HG02852 (cell line): ENCODE measurements at regions not wholly inside any gene's neighbourhood (a gene's known extent, or its start where the extent isn't known, plus 50 kb on each side); places are given as distances from the start of the nearest gene placed in this dataset.
"Not testable (repeated sequence)": the region's sequence is repeated elsewhere in the genome, so short reads cannot be mapped to it uniquely, and the experiment has no call there.

Experiments
- ATAC-seq: cut with Tn5 transposase; IDR thresholded peaks from one replicate; pipeline ENCODE4 v1.9.1; 2021; ENCODE audit warnings: mild to moderate bottlenecking, moderate library complexity; ENCODE audit not compliant: unreplicated experiment

DNA sequence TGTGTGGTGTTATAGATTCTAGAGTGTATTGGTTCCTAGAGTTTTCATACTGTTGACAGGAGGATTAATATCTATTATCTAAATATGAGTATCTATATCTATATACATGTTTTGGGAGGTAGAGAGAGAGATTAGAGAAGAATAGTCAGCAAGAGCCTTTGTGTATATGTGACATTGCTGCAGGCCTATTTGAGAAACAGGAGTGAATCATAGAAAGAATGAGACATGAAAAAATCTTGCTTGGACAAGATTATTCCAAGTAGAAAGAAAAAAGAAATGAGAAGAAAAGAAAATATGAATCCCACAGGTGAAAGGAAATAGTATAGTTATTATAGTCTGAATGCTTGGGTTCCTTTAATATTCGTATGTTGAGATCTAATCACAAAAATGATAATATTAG lies 720.4 kb downstream of the RERGL start:
- no peak for ATAC-seq

DNA sequence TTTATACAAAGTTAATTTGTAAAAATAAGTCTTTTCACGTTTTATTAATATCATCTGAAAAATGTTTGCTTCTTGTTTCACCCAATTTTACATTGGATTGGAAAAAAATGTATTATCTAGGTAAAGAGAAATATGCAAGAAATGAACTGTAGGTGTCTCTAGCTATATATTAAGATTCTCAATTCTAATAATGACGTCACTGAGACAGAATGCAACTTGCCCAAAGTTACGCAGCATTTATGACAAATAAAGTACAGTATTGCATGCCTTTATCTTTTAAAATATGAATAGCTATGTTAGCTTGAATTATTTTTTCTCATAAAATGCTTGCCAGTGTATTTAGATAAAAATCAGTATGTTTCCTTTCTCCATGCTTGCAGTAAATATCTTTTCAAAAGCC lies 728.8 kb downstream of the RERGL start:
- ATAC-seq: no peak

DNA sequence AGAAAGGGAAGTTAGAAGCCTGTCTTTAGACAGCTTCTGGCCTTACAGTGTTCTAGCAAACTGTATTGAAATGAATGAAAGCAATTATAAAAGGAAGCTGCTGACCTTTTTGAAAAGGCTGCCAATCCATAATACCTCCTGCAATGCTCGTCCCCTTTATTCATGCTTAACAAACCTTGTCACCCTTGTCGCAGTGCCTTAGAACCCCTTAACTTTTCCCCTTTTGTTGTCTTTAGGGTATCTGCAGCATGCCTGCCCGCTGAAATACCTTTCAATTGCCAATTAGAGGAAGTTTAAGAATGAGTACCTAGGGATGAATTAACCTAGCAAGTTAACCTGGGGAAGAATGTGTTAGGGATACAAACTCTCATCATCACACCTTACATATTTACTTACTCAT lies 731.2 kb downstream of the RERGL start:
- ATAC-seq: no peak

DNA sequence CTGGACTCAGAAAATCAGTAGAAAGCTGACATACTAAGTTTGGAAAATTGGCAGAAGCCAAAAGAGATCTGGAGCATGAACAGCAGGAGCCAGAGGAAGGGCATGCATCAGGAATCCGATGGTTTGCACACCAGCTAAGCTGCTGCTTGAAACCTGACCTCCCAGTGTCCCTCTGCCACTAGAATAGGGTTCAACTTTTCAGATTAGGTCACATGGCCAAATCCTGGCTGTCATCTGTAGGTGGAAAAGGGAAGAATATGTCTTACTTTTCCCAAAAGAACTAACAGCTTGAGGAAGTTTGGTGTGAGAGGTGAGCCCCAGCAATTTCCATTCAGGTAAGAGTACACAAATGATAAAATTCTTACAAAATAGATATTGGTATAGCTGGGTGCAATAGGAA lies 732.6 kb downstream of the RERGL start:
- ATAC-seq: no peak

DNA sequence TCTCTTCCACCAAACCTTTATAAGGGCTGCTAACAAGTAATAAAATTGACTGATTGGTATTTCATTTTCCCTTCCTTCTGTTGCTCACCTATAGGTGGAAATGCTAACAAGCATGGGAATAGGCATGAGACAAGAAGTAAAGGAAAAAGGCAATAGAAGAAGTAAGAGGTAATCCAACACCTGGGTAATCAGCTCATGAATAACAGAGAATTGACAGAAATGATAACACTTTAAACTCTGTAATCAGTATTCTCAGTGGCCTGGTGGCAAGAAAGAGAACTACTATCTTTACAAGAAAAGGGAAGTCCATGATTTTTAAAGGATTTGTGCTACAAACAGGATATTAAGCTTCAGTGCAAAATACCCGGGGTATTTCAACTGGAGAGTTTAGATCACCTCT lies 737.8 kb downstream of the RERGL start:
- no peak for ATAC-seq

DNA sequence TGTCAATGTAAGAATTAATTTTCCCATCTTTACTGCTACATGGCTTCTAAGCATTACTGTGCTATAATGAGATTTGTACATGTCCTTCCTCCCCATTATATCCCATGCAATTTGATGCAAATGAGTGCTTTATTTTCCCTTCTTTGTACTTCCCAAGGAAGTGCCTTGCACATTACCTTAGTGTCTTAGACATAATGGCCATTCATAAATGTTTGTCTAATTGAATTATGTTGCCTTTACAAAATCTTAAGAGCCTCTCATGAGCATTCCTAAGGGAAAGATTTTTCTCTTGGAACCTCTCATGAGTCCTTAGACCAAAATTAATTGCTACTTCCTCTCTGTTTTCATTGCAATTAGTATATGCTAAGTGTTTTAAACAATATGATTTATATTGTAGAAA lies 741.7 kb downstream of the RERGL start:
- ATAC-seq: no peak

DNA sequence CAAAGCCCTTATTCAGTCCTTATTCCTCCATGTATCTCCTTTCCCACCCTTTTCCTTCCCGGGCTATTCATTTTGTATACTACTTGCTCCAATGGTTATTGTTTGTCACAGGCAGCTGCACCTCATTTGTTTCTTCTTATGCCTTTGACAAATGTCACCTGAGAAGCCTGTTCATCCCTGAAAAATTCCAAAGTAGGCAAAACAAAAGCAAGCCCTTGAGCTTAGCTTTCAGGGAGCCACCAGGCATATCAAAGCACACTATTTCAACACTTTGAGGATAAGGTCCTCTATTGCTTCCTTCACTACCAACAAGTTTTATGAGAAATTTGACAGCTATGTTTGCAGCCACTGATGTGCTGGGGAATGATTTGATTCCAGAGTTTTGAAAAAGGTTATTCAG lies 738.7 kb upstream of the LMO3 start:
- no peak for ATAC-seq

DNA sequence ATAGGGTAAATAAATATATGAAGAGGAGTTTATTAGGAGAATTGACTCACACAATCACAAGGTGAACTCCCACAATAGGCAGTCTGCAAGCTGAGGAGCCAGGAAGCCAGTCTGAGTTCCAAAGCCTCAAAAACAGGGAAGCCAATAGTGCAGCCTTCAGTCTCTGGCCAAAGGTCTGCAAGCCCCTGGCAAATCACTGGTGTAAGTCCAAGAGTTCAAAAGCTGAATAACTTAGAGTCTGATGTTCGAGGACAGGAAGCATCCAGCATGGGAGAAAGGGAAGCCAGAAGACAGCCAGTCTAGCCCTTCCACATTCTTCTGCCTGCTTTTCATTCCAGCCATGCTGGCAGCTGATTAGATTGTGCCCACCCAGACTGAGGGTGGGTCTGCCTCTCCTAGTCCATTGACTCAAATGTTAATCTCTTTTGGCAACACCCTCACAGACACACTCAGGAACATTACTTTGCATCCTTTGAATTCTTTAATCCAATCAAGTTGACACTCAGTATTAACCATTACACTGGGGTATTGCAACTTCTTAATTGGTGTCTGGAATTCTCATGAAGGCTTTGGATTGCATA lies 736.5 kb upstream of the LMO3 start:
- ATAC-seq: no peak

DNA sequence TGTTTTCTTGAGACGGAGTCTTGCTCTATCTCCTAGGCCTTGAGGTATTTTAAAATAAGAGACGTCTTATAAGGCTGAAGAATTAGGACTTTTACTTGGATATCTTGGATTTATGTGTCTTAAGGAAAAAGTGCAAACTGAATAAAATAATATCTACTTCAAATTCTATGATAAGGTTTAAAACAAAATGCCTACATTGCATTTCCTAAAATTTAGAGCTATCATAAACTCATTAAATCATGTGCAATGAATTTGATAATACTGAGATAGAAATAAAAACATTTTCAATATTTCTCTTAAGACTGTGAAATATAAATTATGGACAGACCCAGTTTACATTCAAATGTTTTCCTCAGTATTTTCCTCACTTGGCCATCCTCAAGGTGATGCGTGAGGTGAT lies 729.5 kb upstream of the LMO3 start:
- no peak for ATAC-seq

DNA sequence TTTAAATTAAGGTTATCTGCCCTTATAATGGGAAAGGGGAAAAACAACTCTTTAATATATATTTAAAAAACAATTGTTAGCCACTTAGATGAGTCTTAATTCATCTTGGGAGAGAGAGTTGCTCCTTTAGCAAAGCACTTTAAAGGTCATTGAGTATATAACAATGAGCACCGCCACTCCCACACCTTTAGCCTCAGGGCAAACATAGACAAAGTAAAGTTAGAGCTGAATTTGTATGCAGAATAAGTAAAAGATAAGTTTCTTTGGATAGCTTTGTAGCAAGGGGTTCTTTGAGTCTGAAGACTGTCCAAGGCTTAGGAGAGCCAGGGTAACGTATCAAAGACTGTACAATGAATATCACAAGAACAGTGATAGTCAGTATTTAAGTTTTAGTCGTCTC lies 728.8 kb upstream of the LMO3 start:
- no peak for ATAC-seq

DNA sequence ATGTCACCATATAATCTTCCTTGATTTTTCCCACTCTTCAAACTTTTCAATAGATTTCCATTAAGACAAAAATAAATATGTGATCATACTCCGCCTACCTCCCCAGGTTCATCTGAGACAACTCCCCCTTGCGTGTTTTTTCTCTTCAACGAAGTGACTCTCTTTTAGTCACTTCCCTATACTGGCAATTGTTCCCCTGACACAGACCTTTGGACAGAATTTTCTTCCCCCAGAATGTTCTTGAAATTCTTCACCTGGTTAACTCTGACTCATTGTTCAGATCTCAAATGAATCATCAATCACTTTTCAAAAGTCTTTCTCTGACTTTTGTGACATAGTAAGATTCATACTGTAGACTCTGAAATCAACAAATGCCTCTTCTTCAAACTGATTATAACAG lies 727.3 kb upstream of the LMO3 start:
- no peak for ATAC-seq

DNA sequence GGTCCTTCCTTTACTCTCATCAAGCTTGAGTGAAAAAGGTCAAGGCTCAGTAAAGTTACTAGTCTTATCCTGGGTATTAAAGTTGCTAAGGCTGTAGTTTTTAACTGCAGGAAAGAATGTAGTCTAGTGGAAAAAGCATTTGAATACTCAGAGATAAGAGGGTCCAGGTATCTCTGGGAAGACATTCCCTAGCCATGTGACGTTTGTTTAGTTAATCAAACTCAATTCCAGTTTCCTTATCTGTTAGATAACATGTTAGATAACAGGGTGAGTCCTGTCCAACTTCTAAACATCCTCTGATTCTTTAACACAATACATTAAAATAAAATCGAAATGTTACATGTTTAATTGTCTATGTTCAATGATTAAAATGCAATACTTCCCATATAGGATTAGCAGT lies 720.7 kb upstream of the LMO3 start:
- ATAC-seq: no peak

DNA sequence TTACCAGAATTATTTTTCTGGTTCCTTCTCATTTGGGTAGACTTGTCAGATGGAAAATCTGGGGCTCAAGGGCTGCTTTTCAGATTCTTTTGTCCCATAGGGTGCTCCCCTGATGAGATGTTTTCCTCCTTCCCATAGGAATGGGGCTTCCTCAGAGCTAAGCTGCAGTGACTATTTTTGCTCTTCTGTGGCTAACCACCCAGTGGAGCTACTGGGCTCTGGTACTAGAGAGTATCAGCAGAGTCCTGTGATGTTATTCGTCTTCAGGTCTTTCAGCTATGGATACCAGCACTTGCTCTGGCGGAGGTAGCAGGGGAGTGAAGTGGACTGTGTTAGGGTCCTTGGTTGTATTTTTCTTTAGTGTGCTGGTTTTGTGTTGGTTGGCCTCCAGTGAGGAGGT lies 716.1 kb upstream of the LMO3 start:
- ATAC-seq: no peak

DNA sequence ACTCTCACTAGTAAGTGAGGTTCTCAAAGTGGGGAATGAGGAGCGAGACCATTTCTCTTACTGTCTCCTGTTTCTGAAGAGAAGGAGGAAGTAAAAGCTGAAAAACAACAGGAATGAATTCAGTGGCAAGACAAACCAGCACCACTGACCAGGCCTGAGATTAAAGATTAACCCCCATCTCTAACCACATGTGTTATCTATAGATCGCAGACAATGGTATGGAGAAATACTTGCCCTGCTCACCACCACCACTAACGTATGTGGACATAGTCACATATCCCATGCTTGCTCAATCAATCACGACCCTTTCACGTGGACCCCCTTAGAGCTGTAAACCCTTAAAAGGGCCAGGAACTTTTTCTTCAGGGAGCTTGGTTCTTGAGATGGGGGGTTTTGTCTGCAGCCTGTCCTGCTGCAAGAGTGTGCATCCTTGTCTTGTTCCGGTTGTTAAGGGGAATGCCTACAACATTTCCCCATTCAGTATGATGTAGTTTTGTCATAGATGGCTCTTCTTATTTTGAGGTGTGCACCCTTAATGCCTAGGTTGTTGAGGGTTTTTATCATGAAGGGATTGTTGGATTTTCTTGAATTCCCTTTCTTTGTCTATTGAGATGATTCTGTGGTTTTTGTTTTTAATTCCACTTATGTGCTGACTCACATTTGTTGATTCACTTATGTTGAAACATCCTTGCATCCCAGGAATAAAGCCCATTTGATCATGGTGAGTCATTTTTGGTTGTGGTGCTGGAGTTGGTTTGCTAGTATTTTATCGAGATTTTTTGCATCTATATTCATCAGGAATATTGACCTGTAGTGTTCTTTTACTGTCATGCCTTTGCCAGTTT lies 698.8 kb upstream of the LMO3 start:
- ATAC-seq: no peak

DNA sequence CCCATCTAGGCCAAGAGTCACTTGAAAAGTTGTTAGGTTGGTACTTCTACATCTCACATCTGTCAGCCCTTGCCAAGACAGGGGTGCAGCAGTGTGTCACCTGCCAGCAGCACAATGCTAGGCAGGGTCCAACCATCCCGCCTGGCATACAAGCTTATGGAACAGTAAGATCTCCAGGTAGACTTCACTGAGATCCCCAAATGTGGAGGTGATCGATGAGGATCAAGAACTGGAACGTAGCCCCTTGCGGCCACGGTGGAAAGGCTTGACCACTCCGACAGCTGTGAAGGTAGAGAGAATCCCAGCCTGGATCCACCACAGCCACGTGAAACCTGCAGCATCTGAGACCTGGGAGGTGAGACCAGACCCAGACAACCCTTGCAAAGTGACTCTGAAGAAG lies 696.0 kb upstream of the LMO3 start:
- no peak for ATAC-seq

DNA sequence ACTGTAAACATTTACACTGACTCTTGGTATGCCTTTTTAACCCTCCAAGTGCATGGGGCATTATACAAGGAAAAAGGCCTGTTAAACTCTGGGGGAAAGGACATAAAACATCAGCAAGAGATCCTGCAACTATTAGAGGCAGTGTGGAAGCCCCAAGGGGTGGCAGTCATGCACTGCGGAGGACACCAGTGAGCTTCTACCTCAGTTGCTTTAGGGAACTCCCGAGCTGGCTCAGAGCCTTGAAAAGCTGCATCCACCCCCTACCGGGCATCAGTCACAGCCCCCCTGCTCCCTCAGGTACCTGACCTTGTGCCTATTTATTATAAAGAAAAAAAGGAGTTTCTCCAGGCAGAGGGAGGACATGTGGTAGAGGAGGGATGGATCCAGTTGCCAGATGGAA lies 695.6 kb upstream of the LMO3 start:
- ATAC-seq: no peak

DNA sequence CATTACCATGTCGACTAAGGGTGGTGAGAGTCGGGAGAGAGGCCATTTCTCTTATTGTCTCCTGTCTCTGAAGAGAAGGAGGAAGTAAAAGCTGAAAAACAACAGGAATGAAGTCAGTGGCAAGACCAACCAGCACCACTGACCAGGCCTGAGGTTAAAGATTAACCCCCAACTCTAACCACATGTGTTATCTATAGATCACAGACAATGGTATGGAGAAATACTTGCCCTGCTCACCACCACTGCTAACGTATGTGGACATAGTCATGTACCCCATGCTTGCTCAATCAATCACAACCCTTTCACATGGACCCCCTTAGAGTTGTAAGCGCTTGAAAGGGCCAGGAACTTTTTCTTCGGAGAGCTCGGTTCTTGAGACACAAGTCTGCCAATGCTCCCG lies 690.9 kb upstream of the LMO3 start:
- ATAC-seq: no peak

DNA sequence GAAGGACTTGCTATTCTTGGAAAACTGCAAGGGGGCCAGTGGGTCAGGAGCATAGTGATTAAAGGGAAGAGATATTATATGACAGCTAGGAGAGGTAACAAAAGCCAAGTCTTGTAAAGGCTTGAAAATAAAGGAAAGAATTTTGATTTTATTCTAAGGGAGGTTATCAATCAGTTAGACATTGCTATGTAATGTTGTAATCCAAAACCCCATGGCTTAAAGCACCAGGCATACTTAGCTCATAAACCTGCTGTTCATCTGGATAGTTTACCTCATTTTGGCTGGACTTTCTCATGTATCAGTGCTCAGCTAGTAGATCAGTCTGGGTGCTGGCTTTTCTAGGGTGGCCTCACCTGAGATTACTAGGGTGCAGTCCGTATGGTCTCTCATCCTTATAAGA lies 680.9 kb upstream of the LMO3 start:
- no peak for ATAC-seq

DNA sequence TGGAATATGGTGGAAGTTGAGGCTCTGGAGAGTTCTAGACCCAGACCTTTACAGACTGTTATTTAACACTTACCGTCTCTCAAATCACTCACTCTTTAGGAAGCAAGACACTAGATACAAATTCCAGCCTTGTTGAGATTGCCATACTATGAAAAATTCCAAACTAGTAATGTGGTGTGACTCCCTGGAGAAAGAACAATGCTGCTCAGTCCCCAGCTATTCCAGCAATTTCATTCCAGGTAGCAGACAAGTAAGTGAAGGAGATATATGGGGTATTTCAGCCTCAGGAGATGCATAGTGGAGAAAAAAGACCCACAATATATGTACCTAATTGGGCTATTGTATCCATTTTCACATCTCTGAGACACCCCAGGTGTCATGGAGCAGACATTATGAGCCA lies 678.9 kb upstream of the LMO3 start:
- no peak for ATAC-seq

DNA sequence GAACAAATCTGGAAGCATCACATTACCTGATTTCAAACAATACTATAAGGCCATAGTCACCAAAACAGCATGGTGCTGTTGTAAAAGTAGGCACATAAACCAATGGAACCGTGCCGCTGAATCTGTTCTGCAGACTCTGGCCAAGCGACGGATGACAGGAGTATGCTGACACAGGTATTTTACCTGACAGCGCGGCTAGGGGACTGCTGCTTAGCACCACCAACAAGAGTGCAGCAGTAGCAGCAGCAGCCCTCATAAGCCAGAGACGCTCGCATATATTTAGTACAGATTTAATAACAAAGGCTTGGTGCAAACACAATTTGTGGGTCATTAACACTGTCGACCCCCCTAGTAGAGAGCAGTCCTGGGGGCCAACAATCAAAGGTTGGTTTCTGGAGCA lies 677.6 kb upstream of the LMO3 start:
- no peak for ATAC-seq

DNA sequence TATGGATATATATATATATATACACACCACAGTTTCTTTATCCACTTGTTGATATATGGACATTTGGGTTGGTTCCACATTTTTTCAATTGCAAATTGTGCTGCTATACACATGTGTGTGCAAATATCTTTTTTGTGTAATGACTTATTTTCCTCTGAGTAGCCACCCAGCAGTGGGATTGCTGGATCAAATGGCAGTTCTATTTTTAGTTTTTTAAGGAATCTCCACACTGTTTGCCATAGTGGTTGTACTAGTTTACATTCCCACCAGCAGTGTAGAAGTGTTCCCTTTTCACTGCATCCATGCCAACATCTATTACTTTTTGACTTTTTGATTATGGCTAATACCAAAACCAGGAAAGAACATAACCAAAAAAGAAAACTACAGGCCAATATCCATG lies 676.2 kb upstream of the LMO3 start:
- not testable (repeated sequence) for ATAC-seq

DNA sequence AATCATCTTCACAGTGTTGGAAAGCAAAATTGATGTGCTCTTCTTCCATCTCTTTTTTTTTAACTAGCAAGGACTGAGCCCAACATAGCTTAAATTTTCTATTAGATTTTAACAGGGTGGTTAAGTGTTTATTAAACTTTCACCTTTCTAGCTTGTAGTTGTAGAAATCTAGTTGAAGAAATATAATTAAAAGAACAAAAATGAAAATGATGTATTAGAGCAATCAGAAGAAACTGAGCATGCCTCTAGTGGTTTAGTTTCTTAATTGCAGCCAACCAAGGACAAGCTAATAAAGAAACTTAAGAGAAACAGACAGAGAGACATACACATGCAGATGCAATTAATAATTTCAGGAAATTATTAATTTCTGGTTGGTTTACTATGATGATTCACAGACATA lies 673.0 kb upstream of the LMO3 start:
- ATAC-seq: no peak

DNA sequence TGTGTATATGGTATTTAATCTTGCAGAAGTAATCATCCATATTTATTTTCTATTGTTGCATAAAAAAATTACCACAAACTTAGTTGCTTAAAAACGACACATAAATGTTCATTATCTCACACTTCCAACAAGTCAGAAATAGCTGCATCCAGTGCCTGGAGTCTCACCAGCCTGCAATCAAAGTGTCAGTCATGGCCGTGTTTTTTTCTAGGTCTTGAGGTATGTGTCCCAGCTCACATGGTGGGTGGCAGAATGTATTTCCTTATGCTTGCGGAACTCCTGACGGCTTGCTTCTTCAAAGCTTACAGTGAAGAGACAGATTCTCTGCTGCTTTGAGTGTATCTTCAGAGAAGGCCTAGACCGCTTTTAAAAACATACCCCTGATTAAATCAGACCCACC lies 670.2 kb upstream of the LMO3 start:
- no peak for ATAC-seq
